ENCODE measurements at regions not wholly inside any gene's neighbourhood (a gene's known extent, or its start where the extent isn't known, plus 50 kb on each side); places are given as distances from the start of the nearest gene placed in this dataset.

GRCh38 chr13:86737334-86737932 lies 933.7 kb upstream of the SLITRK5 start:
- no peak for DNase-seq (ENCODE audit: low read depth, low spot score)

GRCh38 chr13:86741762-86742285 lies 929.3 kb upstream of the SLITRK5 start:
- DNase-seq (ENCODE audit: low read depth, low spot score) = no peak

GRCh38 chr13:86757236-86757978 lies 913.8 kb upstream of the SLITRK5 start:
- DNase-seq (ENCODE audit: low read depth, low spot score) = no peak

- DNase-seq (ENCODE audit: low read depth, low spot score) = no peak
Measured at GRCh38 chr13:86758116-86758515, 913.1 kb upstream of the SLITRK5 start.

GRCh38 chr13:86760620-86761019 lies 910.6 kb upstream of the SLITRK5 start:
- DNase-seq (ENCODE audit: low read depth, low spot score) = no peak

- DNase-seq (ENCODE audit: low read depth, low spot score) = no peak
Measured at GRCh38 chr13:86765462-86765861, 905.7 kb upstream of the SLITRK5 start.

GRCh38 chr13:86788616-86789015 lies 882.6 kb upstream of the SLITRK5 start:
- no peak for DNase-seq (ENCODE audit: low read depth, low spot score)

GRCh38 chr13:86792153-86792651 lies 879.0 kb upstream of the SLITRK5 start:
- no peak for DNase-seq (ENCODE audit: low read depth, low spot score)

GRCh38 chr13:86795858-86796257 lies 875.3 kb upstream of the SLITRK5 start:
- DNase-seq (ENCODE audit: low read depth, low spot score) = no peak

GRCh38 chr13:86810361-86810760 lies 860.8 kb upstream of the SLITRK5 start:
- DNase-seq (ENCODE audit: low read depth, low spot score) = no peak

- no peak for DNase-seq (ENCODE audit: low read depth, low spot score)
Measured at GRCh38 chr13:86813198-86813597, 858.0 kb upstream of the SLITRK5 start.

- DNase-seq (ENCODE audit: low read depth, low spot score) = no peak
Measured at GRCh38 chr13:86825410-86825809, 845.8 kb upstream of the SLITRK5 start.

GRCh38 chr13:86826232-86826631 lies 844.9 kb upstream of the SLITRK5 start:
- no peak for DNase-seq (ENCODE audit: low read depth, low spot score)

- DNase-seq (ENCODE audit: low read depth, low spot score) = no peak
Measured at GRCh38 chr13:86830046-86830445, 841.1 kb upstream of the SLITRK5 start.

- DNase-seq (ENCODE audit: low read depth, low spot score) = no peak
Measured at GRCh38 chr13:86831084-86831483, 840.1 kb upstream of the SLITRK5 start.

GRCh38 chr13:86838411-86839120 lies 832.6 kb upstream of the SLITRK5 start:
- no peak for DNase-seq (ENCODE audit: low read depth, low spot score)

- DNase-seq (ENCODE audit: low read depth, low spot score) = no peak
Measured at GRCh38 chr13:86839221-86839620, 832.0 kb upstream of the SLITRK5 start.

GRCh38 chr13:86840250-86841191 lies 830.6 kb upstream of the SLITRK5 start:
- DNase-seq (ENCODE audit: low read depth, low spot score) = no peak

GRCh38 chr13:86841264-86841663 lies 829.9 kb upstream of the SLITRK5 start:
- DNase-seq (ENCODE audit: low read depth, low spot score) = no peak

GRCh38 chr13:86846501-86846900 lies 824.7 kb upstream of the SLITRK5 start:
- DNase-seq (ENCODE audit: low read depth, low spot score) = no peak

- no peak for DNase-seq (ENCODE audit: low read depth, low spot score)
Measured at GRCh38 chr13:86848716-86849115, 822.5 kb upstream of the SLITRK5 start.

Data from brain pericyte (primary cell).